ENCODE measurements at regions not wholly inside any gene's neighbourhood (a gene's known extent, or its start where the extent isn't known, plus 50 kb on each side); places are given as distances from the start of the nearest gene placed in this dataset.
"Not testable (repeated sequence)": the region's sequence is repeated elsewhere in the genome, so short reads cannot be mapped to it uniquely, and the experiment has no call there.

- no peak for DNase-seq (ENCODE audit: low read depth)
Measured at GRCh38 chr4:60891947-60892346, 308.2 kb upstream of the ADGRL3 start.

GRCh38 chr4:60897415-60897814 lies 302.7 kb upstream of the ADGRL3 start:
- DNase-seq (ENCODE audit: low read depth) = no peak

- DNase-seq (ENCODE audit: low read depth) = no peak
Measured at GRCh38 chr4:60905162-60905561, 295.0 kb upstream of the ADGRL3 start.

GRCh38 chr4:60911127-60911526 lies 289.0 kb upstream of the ADGRL3 start:
- no peak for DNase-seq (ENCODE audit: low read depth)

- DNase-seq (ENCODE audit: low read depth) = no peak
Measured at GRCh38 chr4:60913002-60913401, 287.1 kb upstream of the ADGRL3 start.

- DNase-seq (ENCODE audit: low read depth) = no peak
Measured at GRCh38 chr4:60913671-60914070, 286.5 kb upstream of the ADGRL3 start.

- not testable (repeated sequence) for DNase-seq (ENCODE audit: low read depth)
Measured at GRCh38 chr4:60921735-60922134, 278.4 kb upstream of the ADGRL3 start.

GRCh38 chr4:60923075-60923474 lies 277.1 kb upstream of the ADGRL3 start:
- no peak for DNase-seq (ENCODE audit: low read depth)

- no peak for DNase-seq (ENCODE audit: low read depth)
Measured at GRCh38 chr4:60926624-60927023, 273.5 kb upstream of the ADGRL3 start.

- DNase-seq (ENCODE audit: low read depth) = no peak
Measured at GRCh38 chr4:60930866-60931265, 269.3 kb upstream of the ADGRL3 start.

- DNase-seq (ENCODE audit: low read depth) = no peak
Measured at GRCh38 chr4:60934566-60935295, 265.4 kb upstream of the ADGRL3 start.

GRCh38 chr4:60938181-60938580 lies 261.9 kb upstream of the ADGRL3 start:
- DNase-seq (ENCODE audit: low read depth) = no peak

GRCh38 chr4:60938621-60939020 lies 261.5 kb upstream of the ADGRL3 start:
- no peak for DNase-seq (ENCODE audit: low read depth)

- DNase-seq (ENCODE audit: low read depth) = no peak
Measured at GRCh38 chr4:60944060-60944459, 256.1 kb upstream of the ADGRL3 start.

- DNase-seq (ENCODE audit: low read depth) = peak; percentile 52
Measured at GRCh38 chr4:60945641-60946040, 254.5 kb upstream of the ADGRL3 start.

GRCh38 chr4:60948008-60948407 lies 252.1 kb upstream of the ADGRL3 start:
- DNase-seq (ENCODE audit: low read depth) = peak; percentile 67

- DNase-seq (ENCODE audit: low read depth) = no peak
Measured at GRCh38 chr4:60952921-60953320, 247.2 kb upstream of the ADGRL3 start.

GRCh38 chr4:60953826-60954225 lies 246.3 kb upstream of the ADGRL3 start:
- DNase-seq (ENCODE audit: low read depth) = no peak

- no peak for DNase-seq (ENCODE audit: low read depth)
Measured at GRCh38 chr4:60962286-60962685, 237.8 kb upstream of the ADGRL3 start.

- no peak for DNase-seq (ENCODE audit: low read depth)
Measured at GRCh38 chr4:60981534-60981933, 218.6 kb upstream of the ADGRL3 start.

- DNase-seq (ENCODE audit: low read depth) = peak; percentile 18
Measured at GRCh38 chr4:60989141-60989540, 211.0 kb upstream of the ADGRL3 start.

GRCh38 chr4:60992037-60992436 lies 208.1 kb upstream of the ADGRL3 start:
- DNase-seq (ENCODE audit: low read depth) = peak; percentile 37

GRCh38 chr4:61003301-61003700 lies 196.8 kb upstream of the ADGRL3 start:
- DNase-seq (ENCODE audit: low read depth) = peak; percentile 25

GRCh38 chr4:61004651-61005170 lies 195.4 kb upstream of the ADGRL3 start:
- no peak for DNase-seq (ENCODE audit: low read depth)
